GM18519 (cell line): ENCODE measurements at regions not wholly inside any gene's neighbourhood (a gene's known extent, or its start where the extent isn't known, plus 50 kb on each side); places are given as distances from the start of the nearest gene placed in this dataset.

ENCODE experiments used
- ATAC-seq: cut with Tn5 transposase; IDR thresholded peaks from one replicate; pipeline ENCODE4 v1.9.1; 2021; ENCODE audit warnings: mild to moderate bottlenecking, moderate library complexity; ENCODE audit not compliant: unreplicated experiment, low FRiP score

DNA sequence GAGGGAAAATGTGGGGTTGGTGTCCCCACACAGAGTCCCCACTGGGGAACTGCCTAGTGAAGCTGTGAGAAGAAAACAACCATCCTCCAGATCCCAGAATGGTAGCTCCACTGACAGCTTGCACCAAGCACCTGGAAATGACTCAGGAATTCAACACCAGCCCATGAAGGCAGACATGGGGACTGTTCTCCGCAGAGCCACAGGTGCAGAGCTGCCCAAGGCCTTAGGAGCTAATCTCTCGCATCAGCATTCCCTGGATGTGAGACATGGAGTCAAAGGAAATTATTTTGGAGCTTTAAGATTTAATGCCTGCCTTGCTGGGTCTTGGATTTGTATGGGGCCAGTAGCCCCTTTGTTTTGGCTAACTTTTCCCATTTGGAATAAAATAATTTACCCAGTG, 367.9 kb downstream of the FAM133A start:
- no peak for ATAC-seq

DNA sequence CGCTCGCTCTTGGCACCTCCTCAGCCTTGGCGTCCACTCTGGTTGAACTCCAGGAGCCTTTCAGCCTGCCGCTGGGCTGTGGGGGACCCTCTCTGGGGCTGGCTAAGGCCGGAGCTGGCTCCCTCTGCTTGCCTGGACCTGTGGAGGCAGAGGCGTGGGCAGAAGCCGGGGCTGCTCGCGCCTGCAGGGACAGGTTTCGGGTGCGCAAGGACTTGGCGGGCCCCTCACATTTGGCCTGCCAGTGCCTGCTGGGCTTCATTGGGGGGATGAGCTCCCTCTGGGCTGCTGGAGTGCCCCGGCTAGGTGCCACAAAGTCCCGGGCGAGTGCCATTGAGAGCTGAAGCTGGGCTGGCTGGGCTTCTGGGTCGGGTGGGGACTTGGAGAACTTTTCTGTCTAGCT, 371.7 kb downstream of the FAM133A start:
- ATAC-seq = no peak

DNA sequence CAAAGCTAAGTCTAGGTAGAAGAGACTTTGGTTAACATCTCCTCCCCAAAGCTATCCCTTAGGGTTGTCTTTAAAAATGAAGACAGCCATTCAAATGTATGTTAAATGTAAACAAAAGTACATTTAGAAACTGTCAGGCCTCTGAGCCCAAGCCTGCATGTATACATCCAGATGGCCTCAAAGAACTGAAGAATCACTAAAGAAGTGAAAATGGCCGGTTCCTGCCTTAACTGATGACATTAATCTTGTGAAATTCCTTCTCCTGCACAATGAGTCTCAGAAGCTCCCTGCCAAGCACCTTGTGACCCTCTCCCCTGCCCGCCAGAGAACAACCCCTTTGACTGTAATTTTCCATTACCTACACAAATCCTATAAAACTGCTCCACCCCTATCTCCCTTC, 377.9 kb downstream of the FAM133A start:
- ATAC-seq = no peak

DNA sequence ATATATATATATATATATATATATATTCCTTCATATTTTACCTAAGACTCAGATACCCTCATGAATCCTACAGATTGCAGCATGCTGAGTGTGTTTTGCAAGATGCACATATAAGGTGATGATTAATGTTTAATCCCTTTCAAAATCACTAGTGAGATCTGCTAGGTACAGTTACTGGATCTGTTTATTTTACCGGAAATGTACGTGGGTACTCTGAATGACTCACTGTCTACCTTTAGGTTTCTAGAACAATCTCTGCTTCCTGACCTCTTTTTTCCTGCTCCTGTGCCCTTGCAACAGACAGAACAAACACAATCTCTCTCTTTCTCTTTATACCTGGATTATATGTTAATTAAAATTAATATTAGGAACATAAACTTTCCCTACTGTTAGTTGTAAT, 379.6 kb downstream of the FAM133A start:
- no peak for ATAC-seq

DNA sequence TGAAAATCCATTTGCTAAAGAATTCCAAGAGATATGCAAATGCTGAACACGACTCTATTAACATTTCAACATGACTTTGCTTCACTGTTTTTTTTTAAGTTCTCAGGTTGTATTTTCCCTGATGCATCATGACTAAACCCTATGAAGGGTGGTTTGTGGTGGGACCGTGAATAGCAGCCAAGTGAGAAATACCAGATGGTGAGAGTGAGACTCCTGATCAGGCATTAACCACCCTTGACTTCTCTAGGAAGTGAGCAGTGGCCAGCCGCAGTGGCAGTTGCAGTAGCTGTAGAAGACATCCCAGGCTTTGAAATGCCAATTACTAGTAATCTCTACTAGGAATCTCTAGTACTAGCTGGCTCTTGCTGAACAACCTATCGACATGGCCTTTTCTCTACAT, 383.4 kb downstream of the FAM133A start:
- no peak for ATAC-seq

DNA sequence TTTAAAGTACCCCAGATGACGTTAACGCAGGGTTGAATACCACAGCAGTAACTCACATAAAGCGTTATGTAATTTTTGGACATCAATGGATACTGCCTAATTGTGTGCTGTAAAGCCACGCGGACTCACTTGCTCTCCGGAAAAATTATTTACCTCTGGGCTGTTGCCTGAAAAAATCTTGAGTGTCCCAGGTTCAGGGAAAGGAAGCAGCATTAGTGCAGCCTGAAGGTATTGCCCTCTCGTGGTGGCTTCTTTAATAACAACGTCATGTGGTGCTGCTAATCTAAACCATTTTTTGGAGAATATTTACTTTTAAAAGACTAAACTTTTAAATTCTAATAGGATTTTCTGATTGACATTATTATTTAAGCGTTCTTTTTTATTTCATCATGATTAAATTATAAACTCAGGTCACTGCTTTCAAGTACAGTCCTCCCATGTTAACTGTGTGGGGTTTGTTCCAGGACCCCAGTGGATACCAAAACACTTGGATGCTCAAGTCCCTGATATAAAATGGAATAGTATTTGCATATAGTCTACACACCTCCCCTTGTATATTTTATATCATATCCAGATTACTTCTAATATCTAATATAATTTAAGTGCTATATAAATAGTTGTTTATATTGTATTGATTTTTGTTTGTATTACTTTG, 384.8 kb downstream of the FAM133A start:
- no peak for ATAC-seq

DNA sequence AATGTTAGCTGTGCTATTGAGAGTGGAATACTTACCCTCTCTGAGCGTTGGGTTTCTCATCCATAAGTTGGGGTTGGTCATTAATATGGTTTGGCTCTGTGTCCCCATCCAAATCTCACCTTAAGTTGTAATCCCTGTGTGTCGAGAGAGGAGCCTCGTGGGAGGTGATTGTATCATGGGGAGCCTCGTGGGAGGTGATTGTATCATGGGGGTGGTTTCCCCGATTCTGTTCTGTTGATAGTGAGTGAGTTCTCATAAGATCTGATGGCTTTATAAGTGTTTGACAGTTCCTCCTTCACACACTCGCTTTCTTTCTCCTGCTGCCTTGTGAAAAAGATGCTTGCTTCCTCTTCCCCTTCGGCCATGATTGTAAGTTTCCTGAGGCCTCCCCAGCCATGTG, 391.1 kb downstream of the FAM133A start:
- no peak for ATAC-seq

DNA sequence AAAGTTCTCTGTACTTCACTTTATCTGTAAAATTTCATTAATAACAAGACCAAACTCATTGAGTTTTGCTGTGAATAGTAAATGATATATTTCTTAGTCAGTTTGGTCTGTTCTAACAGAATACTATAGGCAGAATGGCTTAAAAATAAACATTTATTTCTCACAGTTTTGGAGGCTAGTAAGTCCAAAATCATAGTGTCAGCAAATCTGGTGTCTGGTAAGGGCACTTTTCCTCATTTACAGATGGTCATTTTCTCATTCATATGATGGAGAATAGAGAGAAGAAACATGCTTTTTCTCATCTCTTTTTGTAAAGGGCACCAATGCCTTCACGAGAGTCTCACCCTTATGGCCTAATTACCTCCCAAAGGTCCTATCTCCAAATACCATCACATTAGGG, 415.1 kb downstream of the FAM133A start:
- no peak for ATAC-seq

DNA sequence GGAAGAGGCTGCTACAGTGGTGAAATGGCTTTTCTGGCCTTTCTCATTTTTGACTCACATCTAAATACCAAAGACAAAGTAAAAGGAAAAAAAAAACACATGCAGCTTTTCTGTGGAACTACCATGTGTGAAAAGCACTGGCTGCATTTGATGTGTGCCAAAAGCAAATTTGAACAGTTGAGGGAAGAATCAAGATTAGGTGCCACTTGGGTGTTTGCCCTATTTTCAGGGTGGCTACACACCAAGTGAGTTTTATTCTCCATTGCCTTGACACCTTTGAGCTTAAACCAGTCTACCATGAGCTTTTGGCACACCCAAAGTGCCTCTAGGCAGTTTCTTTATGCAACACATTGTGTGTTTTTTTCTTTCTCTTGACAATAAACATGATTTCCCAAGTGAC, 423.9 kb downstream of the FAM133A start:
- ATAC-seq = no peak

DNA sequence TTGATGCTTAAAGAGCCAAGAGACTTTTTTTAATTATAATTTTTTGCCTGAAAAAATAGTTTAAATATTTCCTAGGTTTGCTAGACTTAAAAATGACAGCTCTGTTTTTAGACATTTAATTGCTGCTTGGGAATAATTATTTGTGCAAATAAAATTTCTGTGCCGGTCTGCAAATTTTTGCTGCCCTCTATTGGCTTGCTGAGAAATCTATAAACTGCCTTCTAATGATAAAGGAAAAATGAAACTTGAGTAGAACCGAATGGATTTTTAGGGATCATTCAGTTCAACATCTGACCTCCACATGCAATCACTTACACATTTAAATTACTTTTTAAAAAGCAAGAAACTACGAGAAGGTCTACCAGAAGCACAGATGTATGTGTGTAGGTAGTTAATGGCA, 434.0 kb downstream of the FAM133A start:
- no peak for ATAC-seq

DNA sequence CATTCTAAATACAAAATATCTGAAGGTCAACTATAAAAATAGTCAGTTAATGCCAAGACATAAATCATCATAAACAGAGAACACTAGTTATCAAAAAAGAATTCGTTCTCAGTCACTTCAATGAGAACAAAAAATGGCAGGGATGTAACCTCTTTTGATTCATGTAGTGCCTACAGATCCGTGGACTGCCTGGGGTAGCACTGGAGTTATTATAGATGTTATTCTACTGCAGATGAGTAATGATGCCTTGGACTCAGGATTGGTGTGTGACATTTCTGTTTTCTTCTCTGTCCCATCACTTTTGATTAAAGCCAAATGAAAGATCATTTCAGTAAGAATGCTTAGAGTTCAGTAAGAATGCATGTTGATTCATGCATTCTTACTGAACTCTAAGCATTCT, 440.4 kb downstream of the FAM133A start:
- no peak for ATAC-seq

DNA sequence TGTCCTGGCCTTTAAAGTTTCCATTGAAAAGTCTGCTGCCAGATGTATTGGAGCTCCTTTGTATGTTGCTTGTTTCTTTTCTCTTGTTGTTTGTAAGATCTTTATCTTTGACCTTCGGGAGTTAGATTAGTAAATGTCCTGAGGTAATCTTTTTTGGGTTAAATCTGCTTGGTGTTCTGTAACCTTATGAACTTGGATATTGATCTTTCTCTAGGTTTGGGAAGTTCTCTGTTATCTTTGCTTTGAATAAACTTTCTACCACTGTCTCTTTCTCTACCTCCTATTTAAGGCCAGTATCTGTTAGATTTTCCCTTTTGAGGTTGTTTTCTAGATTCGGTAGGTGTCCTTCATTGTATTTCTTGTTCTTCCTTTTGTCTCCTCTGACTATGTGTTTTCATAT, 447.8 kb downstream of the FAM133A start:
- ATAC-seq = no peak

DNA sequence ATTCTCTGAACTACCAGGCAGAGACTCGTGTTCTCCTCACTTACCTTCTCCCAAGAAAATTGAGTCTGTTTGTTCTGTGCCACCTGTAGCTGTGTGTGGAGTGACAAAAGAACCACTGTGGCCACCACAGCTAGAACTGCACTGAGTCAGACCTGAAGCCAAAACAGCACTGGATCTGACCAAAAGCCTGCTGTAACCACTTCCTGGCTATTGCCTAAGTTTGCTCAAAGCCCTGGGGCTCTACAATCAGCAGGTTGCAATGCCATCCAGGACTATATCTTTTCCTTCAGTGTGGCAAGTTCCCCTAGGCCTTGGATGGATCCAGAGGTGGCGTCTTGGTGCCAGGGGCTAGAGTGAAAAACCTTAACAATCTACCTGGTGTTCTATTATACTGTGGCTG, 449.1 kb downstream of the FAM133A start:
- ATAC-seq = no peak

DNA sequence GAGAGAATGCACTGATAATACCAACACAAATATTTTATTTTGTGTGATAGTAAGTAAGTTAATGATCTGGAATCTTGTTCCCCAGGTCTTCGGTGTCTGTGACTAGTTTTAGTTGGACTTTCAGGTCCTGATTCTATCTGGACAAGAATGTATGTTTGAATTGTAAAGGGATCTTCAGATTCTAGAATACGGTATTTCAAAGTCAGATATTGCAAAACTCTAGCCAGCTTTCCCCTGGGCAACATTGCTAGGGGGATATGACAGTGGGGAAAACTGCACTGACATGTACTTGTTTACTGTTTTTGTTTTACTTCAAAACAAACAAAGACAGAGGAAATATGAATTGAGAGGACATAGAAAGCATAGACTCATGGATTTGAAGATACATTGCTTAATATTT, 489.0 kb downstream of the FAM133A start:
- no peak for ATAC-seq

DNA sequence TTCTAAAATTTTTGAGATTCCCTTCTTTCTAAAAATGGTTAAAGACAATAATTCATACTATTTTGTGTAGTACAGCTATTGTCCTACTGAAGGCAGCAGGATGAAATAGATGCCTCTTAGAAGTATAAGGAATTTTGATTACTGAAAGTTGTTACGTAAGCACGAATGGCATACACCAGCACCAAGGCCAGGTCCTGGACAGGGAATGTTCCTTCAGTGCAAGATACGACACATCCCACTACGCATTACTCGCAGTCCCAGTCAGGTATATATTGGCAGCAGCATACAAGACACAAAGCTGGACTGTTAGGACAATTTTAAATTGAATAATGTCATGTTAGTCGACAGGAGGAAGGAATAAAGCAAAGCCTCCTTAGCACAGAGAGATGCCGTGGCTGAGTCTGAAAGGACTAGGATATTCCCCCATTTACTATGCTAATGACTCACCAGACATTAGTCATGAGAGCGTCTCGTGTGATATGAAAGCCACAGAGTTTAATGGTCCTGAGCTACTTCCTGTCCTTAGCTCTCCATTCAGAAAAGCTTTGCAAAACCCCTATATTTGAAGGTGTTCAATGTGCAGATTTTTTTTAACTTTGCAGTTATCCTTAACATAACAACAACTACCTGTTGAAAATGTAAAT, 504.3 kb downstream of the FAM133A start:
- no peak for ATAC-seq

DNA sequence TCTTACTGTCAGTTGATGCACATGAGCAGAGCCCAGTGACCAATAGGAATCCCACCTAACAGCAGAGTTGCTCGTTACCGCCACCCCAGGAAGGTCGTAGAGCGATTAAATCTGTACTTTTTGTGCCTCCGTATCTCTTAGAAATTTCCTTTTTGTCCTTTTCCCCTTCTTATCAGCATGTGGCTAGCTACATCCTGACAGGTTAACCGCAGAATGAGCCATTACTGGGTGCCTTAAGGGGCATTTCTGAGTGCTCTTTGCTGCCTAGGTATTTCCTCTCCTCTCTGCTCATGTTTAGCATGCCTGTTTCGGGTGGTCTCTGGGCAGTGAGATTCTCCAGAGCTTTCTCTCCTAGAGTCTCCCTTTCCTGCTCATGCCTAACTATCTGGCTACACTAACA, 530.5 kb downstream of the FAM133A start:
- ATAC-seq = no peak

DNA sequence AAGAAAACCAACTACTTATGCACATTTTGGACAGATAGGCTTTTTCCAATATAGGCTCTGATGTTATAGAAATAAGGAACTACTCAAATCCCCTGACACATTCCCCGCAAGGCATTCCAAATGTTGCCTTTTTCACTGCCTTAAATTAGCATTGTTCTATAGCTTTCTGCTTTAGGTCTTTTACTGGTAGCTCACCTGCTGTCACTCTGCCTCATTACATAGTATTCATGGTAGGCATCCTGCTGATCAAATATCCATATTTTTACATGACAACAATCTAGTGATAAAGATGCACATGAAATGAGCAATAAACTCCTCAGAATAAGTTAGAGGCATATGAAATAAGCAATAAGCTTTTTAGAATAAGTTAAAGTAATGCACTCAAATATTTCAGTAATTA, 542.7 kb downstream of the FAM133A start:
- no peak for ATAC-seq

DNA sequence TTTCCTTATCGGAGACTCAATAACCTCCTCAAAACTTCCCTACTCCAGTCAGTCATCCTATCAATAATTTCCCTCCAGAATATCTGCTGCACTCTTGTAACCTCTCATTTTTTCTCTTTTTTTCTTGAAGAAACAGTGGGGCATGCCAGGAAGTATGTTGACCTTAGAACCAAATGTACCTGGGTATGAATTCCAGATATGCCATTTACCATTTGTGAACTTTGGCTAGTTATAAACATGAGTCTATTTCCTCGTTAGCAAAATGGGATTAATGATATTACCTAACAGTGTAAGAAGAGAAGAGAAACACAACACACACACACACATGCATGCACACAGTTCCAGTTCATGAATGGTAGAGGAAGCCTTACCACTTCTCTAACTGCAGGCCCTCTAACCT, 578.2 kb downstream of the FAM133A start:
- no peak for ATAC-seq

DNA sequence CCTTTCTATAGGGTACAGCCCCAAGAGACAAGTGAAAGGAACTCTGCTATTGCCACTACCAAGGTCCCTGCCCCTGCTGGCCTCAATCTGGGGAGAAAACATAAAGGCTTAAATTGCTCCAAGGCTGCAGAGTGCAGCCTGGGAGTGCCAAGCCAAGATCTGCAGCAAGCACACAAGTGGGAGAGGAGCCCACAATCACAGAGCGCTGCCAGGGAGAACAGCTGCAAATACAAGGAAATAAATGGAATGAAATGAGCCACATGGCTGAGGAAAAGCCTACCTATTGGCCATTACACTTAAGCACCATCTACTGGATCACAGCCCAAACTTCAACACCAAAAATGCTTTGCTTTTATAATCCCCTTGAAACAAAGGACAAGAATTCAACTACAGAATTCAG, 582.4 kb downstream of the FAM133A start:
- ATAC-seq = no peak

DNA sequence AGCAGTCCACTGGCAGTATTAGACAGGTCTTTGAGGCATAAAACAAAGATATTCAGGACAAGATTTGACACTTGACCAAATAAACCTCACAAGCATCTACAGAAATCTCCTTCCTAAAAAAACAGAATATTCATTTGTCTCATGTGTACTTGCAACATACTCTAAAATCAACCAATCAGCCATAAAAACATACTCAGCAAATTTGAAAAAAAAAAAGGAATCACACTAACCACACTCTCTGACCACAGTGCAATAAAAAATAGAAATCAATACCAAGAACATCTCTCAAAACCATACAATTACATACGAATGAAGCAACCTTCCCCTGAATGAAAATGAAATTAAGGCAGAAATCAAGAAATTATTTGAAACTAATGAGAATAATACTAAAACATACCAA, 591.3 kb downstream of the FAM133A start:
- no peak for ATAC-seq

DNA sequence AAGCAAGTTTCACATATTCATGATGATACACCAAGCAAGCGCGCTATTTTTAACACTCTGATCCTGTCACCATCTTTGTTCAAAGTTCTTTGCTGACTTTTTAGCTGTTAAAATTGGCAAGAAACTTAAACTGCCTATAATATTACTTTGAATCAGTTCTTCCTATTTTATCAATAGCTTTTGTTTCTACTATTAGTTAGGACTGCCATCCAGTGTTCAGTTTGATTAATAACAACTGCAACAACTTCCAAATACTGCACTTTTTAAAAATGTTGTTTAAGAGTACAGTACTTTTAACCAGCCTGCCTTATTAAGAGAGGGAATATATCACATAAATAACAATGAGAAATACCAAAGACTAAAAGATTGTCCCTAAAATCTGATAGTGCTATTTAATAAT, 614.3 kb downstream of the FAM133A start:
- ATAC-seq = no peak

DNA sequence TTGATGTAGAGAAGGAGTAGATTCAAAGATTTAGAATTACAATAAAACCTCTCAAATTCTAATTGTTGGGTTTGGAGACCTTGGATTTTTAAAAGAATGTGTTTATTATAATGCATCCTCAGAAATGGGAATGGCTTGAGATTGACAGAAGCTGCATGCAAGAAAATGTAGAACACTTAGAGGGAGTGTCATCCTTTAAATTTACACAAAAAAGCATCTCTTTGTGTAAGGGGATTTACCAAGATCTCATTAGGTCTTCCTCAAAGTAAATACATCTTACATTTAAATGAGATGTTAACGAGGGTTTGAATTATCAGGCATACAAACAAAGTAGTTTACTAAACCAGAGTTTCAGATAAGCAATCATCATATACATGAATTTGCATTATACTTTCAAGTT, 615.0 kb downstream of the FAM133A start:
- ATAC-seq = no peak

DNA sequence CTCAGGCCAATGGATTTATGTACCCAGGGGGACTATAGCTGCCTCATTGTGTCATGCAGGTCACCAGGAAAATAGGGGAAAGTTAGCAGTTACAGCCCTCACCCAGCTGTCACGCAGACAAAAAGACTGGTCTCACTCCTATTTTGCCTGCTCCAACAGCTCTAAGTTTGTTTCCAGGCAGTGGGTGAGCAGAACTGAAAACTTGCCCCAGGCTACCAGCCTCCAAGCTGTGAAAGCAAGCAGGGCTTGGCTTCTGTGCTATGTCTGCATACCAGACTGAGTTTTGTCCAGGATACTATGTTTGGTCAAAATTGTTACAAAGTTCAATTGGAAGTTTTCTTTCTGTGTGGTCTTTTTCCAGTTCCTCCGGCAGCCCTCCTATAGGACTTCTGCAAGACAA, 628.4 kb downstream of the FAM133A start:
- ATAC-seq = no peak
